Gastroesophageal sphincter (tissue), 3 donors: ENCODE measurements at regions not wholly inside any gene's neighbourhood (a gene's known extent, or its start where the extent isn't known, plus 50 kb on each side); places are given as distances from the start of the nearest gene placed in this dataset.

Source experiments
- CTCF ChIP-seq, 4 experiments: fragments of 200-600 bp in 2 of 4; fragments of 450-650 bp in 2 of 4; sonication (generic) in 1 of 4; IDR thresholded peaks; one replicate each; pipeline ENCODE4 v1.5.1; 2017 to 2019; ENCODE audit warnings: antibody characterized with exemption in 4 of 4, mild to moderate bottlenecking in 2 of 4, moderate library complexity in 2 of 4
- POLR2A ChIP-seq, 2 donors: fragments of 450-650 bp; IDR thresholded peaks; one replicate each; pipeline ENCODE4 v1.6.1; 2017; ENCODE audit warnings: antibody characterized with exemption in 2 of 2, mild to moderate bottlenecking in 2 of 2, moderate library complexity in 1 of 2

DNA sequence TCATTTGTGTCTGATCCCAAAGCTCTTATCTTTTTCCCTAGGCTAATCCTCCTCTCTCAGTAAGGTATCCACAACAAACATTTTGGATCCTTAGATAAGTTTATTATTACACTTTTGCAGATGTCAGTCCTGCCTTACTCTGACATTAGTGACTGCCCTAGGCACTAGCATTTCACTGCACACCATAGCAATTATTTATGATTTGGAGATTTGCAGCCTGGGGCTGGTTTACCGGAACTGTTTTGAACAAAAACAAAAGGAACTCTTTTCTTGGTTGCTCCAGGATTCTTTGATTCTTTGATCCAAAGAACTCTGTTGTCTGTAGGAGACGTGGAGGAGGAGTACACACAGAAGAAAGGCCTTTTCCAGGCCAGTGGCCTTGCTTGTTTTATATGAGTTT lies 80.4 kb downstream of the EDNRB start:
- TF ChIP-seq CTCF (IDR thresholded peaks at IDR 0.05): no peak
- TF ChIP-seq POLR2A (IDR thresholded peaks at IDR 0.05): no peak
